HG02798 (cell line): ENCODE measurements at regions not wholly inside any gene's neighbourhood (a gene's known extent, or its start where the extent isn't known, plus 50 kb on each side); places are given as distances from the start of the nearest gene placed in this dataset.
"Not testable (repeated sequence)": the region's sequence is repeated elsewhere in the genome, so short reads cannot be mapped to it uniquely, and the experiment has no call there.

Experiments
- ATAC-seq: cut with Tn5 transposase; IDR thresholded peaks from one replicate; pipeline ENCODE4 v1.9.1; 2021; ENCODE audit warnings: mild to moderate bottlenecking; ENCODE audit not compliant: unreplicated experiment, poor library complexity

DNA sequence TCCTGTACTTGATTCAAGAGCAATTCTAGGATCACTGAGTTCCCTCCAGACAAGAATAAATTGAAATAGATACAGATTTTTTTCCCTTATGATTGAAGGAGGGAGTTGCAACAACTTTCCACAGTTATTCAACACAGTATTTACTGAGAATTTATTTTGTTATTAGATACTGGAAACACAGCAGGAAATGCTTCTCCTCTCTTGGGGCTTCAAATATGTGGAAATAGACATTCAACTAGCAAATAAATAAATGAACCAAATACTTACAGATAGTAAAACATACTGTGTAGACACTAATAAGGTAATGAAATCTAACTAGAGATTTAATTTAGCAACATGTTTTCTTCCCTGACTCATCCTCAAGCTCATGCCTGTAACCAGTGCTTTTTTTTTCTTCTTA lies 169.2 kb downstream of the LNPK start:
- no peak for ATAC-seq

DNA sequence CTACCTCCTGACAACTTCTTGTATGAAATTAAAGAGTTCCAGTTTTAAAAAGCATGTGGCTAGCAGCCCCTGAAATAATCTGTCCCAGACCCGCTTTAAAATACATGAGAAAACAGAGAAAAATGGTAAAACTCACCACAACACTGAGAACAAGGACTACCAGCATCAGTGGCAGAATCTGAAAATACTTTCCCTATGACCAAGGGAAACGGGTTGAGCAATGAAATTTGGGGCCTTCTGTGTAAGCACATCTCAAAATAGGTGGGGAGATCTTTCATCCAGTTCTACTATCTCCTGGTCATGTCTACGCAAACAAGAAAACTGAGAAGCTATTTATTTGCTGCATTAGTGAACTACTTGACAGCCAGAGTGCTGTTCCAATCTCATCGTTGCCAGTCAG lies 172.3 kb downstream of the LNPK start:
- no peak for ATAC-seq

- ATAC-seq = no peak
Observed at GRCh38 chr2:175827856-175828255, 174.2 kb downstream of the LNPK start.

DNA sequence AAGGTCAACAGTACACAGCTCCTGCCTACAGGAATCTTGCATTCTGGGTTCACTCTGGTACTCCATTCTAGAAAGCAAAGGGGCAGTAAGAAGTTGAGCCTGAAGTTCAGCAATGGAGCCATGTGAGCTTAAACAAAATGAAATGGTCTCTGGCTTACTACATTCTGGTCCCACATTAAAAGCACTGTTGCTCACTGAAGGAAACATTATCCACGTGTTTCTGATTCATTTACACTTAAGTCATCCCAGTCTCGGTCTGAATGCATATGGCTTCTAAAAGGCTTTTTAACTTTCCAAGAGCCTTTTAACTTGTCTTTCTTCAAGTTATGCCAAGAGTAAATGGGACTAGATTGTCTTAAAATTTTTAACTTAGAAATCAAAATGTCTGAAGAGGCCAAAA lies 177.8 kb downstream of the LNPK start:
- ATAC-seq = no peak

GRCh38 chr2:175823707-175824073 lies 178.4 kb downstream of the LNPK start:
- no peak for ATAC-seq

DNA sequence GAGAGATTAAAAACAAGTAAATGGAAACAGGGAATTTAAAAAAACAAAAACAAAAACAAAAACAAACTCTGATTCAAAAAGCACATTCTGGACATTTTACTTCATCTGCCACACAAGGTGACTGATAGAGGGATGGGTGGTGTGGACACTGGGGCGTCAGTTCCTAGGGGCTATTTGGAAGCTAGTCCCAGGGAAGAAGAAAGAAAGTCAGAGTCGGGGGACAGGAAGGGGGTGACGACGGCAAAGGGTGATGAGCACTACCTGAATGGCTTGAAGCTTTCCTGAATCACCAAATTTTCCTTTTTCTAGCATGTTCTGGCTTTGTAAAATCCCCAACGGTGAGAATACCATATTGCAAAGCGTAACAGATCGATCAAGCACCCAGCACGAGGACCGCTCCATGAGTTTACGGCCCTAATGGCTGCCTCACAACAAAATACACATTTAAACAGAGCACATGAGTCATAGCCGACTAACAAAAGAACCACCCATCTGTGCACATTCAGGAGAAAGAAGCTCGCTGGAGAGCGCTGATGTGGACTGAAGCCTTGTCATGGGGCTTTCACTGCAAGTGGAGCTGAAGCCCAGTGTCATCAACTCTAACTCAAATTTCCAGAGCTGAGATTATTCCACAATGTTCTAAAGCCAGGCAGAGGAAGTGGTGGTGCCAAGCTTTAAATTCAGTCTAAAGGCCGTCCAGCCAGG lies 178.9 kb downstream of the LNPK start:
- ATAC-seq = no peak

GRCh38 chr2:175817221-175817620 lies 184.8 kb downstream of the LNPK start:
- ATAC-seq = no peak

- ATAC-seq = no peak
Observed at GRCh38 chr2:175815537-175815936, 186.5 kb downstream of the LNPK start.

GRCh38 chr2:175811971-175812370 lies 190.1 kb downstream of the LNPK start:
- ATAC-seq = no peak

- no peak for ATAC-seq
Observed at GRCh38 chr2:175808858-175809257, 193.2 kb downstream of the LNPK start.

DNA sequence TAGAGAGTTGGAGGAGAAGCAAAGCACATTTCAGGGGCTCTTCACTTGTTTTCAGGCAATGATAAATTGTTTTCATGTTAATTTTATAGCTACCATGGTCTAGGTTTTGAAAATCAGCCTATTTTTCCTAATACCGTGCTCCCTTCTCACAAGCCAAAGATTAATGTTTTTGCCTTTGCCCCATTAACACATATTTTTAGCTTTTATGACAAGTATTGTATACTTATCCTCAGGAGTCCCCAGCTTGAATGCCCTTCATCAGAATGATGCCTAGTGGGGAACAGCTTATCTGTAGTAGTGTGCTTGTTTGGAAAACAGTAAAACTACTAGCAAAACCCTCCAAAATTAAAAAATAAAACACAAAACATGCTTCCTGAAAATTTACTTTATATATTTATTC lies 194.0 kb downstream of the LNPK start:
- ATAC-seq = no peak

- no peak for ATAC-seq
Observed at GRCh38 chr2:175807031-175807873, 194.8 kb downstream of the LNPK start.

- ATAC-seq = no peak
Observed at GRCh38 chr2:175806570-175806969, 195.5 kb downstream of the LNPK start.

- no peak for ATAC-seq
Observed at GRCh38 chr2:175806125-175806490, 196.0 kb downstream of the LNPK start.

DNA sequence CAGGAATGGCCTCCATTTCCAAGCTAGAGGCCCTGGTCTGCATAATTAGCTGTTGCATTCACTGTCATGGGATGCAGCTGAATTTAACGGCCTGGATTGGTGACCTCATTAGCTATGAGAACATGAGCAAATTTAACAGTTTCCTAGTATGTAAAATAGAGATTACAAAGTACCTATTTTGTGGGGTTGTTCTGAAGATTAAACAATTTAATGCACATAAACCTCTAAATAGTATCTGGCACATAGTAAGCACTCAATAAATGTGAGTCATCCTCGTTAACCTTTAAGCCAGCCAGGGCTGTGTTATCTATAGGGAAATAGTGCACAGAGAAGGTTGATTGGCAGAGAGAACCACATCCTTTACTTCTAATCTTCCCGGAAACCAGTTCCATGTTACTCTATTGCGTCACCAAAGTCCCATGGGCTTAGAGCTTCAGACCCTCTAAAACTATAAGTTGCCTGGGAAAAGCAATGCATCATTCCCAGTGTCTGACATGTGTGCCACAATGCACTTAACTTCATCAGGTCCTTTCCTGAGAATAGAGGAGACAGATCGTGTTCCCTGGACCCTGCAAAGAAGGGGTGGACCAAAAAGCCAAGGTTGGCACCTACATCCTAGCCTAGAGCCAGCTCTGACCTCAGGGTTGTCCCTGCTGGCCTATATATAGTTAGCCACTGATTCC lies 196.5 kb downstream of the LNPK start:
- no peak for ATAC-seq

GRCh38 chr2:175804122-175804521 lies 197.9 kb downstream of the LNPK start:
- no peak for ATAC-seq

DNA sequence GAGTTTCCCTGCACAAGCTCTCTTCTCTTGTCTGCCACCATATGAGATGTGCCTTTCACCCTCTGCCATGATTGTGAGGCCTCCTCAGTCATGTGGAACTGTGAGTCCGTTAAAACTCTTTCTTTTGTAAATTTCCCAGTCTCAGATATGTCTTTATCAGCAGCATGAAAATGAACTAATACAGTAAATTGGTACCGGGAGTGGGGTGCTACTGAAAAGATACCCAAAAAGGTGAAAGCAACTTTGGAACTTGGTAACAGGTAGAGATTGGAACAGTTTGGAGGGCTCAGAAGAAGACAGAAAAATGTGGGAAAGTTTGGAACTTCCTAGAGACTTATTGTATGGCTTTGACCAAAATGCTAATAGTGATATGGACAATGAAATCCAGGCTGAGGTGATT lies 205.6 kb downstream of the LNPK start:
- not testable (repeated sequence) for ATAC-seq

- ATAC-seq = no peak
Observed at GRCh38 chr2:175793648-175794047, 208.4 kb downstream of the LNPK start.

DNA sequence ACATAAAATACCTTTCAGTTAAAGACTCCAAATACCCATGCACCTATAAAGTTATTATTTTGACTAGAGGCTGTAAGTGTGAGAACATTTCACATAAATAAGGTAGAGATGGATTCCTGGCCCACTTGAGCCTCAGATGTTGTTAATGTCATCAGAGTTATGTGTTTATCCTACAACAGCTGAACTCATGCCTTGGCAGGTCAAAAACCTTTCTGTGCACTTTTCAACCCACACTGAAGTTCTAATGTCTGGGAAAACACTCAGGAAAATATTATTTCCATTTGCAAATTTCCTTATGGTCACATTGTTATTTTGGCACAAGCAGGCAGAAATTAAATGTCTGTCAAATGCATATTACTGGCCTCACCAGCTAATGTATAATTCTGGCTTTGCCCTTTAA lies 209.2 kb downstream of the LNPK start:
- ATAC-seq = no peak

DNA sequence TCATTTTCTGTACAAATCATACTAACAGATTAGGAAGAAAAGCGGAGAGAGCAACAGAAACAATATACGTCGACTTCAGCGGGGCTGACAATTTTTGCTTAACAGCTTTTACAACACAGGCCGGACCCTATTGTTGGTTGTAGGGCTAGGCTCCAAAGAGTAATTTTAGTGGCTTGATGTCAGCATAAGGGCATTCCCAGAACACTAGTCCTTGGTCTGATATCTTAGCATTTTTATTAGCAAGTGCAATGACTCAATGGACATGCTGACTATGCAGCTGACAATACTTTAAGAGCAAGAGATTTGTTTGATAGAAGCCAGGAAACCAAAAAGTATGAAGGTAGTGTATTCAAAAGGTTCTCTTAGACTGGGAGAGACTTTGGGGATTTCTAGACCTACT lies 209.9 kb downstream of the LNPK start:
- ATAC-seq = no peak

DNA sequence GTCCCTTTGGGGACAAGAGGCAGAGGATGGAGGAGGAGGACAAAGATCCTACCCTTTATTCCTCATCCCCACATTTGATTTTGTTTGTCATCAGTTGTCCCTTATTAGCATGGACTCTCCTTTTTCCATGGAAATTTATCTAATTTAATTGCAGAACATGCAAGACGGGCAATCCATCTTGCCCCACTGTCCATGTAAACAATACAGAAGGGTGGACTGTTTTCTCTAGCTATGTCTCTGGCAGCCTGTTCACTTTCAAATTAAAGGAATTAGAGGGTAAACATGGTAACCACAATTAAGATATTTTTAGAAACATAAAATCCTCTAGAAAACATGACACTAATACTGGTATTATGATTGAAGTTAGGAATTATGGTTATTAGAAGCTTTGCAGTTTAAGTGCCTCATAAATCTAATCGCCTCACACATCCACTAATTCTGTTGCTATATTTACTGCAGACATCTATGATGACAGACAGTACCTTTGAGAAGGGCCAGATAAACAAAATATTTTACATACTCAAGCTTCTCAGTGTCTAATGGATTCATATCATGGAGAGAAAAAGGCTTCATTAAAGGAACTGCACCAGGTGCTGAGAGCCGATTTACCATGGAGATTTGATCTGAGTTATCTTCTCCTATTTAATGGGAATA lies 215.5 kb downstream of the LNPK start:
- no peak for ATAC-seq
